GM18519 (cell line): ENCODE measurements at regions not wholly inside any gene's neighbourhood (a gene's known extent, or its start where the extent isn't known, plus 50 kb on each side); places are given as distances from the start of the nearest gene placed in this dataset.
"Not testable (repeated sequence)": the region's sequence is repeated elsewhere in the genome, so short reads cannot be mapped to it uniquely, and the experiment has no call there.

Source experiments
- ATAC-seq: cut with Tn5 transposase; IDR thresholded peaks from one replicate; pipeline ENCODE4 v1.9.1; 2021; ENCODE audit warnings: mild to moderate bottlenecking, moderate library complexity; ENCODE audit not compliant: unreplicated experiment, low FRiP score

DNA sequence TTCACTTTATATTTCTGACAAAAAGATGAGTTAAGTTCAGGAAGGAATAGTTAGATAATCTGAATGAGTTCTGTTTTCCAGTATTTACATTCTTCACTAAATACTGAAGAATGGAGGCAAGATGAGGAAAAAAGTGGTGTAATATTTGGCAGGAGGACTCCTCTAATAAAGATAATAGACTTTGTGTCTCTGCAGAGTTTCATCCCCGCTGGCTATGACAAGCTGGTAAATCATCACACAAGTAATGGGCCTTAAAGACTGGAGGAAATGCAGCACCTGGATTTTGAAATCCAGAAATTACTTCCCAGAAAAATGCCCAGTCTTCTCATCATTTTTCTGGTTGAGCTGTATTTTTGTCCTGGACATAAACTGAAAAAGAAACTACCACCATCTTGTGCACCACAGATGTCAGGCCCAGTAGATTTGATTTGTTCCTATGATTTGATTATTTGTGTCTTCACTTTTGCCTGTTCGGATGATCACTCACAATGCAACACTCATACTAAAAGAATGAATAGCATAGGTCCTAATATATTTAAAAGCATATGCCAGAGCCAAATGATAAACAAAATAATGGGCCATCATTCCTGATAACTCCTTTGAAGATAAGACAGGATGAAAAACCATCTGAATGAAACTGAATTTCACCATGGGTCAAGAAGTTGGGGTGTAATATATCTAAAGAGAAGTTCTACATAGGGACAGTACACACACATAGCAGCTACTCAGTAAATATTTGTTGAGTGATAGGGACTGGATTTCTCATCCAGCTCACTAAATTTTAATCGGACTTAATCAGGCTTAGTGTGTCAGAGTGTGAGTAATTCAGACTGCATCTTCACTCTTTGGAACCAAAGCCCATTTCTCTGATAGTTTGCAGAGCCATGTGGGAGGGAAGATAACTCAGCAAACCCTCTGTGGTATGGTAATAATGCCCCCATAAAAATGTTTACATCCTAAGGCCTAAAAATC, 200.5 kb downstream of the HINT1 start:
- no peak for ATAC-seq

DNA sequence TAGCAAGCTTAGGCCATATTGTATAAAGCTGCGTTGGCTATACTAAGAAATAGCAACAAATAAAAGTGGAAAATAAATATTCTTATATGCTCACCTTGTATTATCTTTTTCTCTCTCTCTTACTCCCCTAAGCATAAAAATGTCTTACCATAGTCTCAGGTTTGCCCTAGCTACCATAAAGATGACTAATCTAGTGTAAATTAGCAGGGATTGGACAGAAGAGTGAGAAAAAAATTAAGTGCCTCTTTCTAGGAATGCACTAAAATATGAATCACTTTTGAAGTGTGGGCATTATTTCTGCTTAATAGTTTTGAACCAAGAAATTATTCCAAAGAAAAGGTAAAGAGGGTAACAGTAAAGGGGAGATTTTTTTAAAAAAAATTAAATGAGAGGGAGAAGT, 201.3 kb downstream of the HINT1 start:
- no peak for ATAC-seq

- no peak for ATAC-seq
These were observed 207.9 kb downstream of the HINT1 start for GRCh38 chr5:130957151-130957550.

DNA sequence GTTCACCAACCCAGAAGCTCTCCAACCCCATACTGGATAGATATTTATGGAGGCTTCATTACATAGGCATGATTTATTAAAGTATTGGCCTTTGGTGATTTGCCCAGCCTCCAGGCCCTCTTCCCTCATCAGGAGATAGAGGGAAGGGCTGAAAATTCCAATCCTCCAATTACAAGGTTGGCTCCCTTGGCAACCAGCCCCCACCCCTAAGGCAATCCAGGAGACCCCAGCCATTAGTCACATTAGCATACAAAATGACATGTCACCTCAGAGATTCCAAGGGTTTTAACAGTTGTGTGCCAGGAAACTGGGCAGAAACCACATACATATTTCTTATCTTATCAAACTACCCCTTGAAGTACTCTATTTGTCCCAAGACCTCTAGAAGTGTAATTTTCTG, 210.0 kb downstream of the HINT1 start:
- no peak for ATAC-seq

- no peak for ATAC-seq
These were observed 210.7 kb downstream of the HINT1 start for GRCh38 chr5:130954336-130954735.

GRCh38 chr5:130939059-130939458, 226.0 kb downstream of the HINT1 start:
- no peak for ATAC-seq

GRCh38 chr5:130937046-130937445, 228.0 kb downstream of the HINT1 start:
- no peak for ATAC-seq

GRCh38 chr5:130923543-130924124, 241.4 kb downstream of the HINT1 start:
- no peak for ATAC-seq

DNA sequence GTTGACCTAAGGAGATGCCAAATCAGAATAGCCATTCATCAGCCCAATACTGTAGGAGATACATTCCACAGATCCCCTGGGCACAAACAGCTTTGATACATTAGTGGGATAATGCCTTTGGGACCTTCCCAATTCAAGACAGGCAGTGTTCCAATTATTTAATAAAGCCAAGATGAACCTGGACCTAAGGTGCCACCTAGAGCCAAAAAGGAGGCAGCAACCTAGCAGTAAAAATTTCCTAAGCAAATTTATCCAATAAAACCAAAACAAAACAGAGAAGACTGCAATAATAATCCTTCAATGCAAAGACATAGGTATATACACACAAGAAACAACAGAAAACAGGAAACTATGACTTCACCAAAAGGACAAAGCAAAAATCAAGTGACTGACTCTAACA, 253.0 kb downstream of the HINT1 start:
- no peak for ATAC-seq

- no peak for ATAC-seq
These were observed 256.9 kb downstream of the HINT1 start for GRCh38 chr5:130908186-130908585.

- ATAC-seq: not testable (repeated sequence)
These were observed 267.4 kb downstream of the HINT1 start for GRCh38 chr5:130897537-130898195.

DNA sequence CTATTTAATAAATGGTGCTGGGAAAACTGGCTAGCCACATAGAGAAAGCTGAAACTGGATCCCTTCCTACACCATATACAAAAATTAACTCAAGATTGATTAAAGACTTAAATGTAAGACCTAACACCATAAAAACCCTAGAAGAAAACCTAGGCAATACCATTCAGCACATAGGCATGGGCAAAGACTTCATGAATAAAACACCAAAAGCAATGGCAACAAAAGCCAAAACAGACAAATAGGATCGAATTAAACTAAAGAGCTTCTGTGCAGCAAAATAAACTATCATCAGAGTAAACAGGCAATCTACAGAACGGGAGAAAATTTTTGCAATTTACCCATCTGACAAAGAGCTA, 267.9 kb downstream of the HINT1 start:
- not testable (repeated sequence) for ATAC-seq

DNA sequence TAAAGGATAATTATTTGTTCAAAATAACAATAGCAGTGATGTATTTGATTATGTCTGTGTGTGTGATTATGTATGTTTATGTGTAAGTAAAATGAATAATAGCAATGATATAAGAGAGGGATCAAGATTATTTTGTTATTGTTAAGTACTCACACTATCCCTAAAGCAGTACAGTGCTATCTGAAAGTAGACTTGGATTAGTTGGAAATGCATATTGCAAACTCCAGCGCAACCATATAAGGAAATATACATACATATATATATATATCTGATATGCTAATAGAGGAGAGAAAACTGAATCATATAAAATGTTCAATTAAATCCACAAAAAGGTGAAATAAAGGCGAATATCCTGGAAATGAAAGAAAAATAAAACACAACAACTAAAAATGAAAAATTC, 268.4 kb downstream of the HINT1 start:
- ATAC-seq: no peak

DNA sequence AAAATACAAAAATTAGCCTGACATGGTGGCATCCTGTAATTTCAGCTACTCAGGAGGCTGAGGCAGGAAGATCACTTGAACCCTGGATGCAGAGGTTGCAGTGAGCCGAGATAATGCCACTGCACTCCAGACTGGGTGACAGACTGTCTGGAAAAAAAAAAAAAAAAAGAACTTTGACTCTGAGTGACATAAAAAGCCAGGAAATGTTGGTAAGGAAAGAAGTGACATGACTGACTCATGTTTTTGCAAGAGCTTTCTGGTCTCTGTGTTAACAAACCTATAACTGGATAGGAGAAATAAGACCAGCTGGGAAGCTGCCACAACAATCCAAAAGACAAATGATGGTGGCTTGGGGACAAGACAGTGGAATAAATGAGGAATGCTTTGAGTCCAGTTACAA, 272.1 kb downstream of the HINT1 start:
- no peak for ATAC-seq

- ATAC-seq: no peak
These were observed 274.4 kb downstream of the HINT1 start for GRCh38 chr5:130890610-130891009.

- ATAC-seq: no peak
These were observed 279.4 kb downstream of the HINT1 start for GRCh38 chr5:130885691-130886090.

DNA sequence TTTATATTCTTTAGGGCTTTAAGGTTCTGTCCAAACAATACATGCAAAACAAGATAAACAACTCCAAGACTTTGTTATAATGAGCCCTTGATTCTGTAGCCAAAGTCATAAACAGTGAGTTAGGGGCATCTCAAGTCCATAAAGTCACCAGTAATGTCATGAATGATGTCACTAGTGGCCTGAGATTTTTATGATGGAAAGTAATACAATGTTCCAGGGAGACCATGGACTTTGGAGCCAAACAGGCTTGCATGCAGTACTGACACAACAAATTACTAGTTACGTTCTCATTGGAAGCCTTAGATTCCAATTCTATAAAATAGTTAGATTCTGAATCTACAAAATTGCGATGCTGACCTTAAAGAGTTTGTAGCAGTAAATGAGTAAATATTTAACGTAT, 280.0 kb downstream of the HINT1 start:
- ATAC-seq: no peak

GRCh38 chr5:130884023-130884422, 281.0 kb downstream of the HINT1 start:
- ATAC-seq: no peak

DNA sequence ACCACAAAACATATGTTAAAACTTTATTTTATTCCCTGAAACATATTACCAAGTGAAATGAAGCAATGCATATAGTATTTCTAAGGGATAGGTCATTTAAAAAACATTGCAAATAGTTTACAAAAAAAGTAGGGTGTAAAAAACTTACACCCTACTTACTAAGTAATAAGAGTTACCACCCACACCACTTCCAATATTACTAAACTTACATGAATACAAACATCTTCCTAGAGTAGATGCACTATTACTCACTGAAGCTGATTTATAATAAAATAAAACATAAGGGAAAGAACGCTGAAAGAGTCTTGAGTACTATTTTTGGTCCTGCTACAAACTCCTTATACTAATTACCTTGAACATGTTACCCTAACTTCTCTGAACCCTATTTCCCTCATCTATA, 289.4 kb downstream of the HINT1 start:
- no peak for ATAC-seq

DNA sequence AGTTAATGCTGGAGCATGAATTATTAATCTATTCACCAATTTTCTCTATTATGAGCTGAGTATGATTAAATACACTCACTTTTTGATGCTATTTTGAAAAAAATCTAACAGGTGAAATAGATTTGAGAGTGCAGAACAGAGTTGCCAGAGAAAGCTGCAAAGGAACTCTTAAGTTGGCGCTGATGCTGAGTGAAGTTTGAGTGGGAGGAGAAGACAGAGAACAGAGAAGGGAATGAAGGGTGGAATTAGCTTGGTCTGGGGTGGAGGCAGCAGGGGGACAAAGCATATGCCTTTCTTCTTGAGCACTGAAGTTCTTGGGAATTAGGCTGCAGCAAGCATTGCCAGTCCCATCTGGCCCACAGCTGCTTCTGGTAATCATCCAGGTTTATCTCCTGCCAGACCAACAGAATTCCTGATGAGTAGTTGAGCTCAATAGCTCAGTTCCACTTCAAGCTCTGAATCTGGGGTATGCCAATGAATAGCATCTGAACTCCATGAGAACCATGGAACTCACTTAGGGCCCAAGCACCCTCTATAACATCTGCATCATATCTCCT, 290.1 kb downstream of the HINT1 start:
- no peak for ATAC-seq
